Mesenchymal stem cell (in vitro differentiated cells and primary cell): ENCODE measurements at regions not wholly inside any gene's neighbourhood (a gene's known extent, or its start where the extent isn't known, plus 50 kb on each side); places are given as distances from the start of the nearest gene placed in this dataset.

Experiments used
- DNase-seq: peaks from one replicate; pipeline ENCODE4 v3.0.0-alpha.2; 2013
- H2AFZ ChIP-seq: one replicate; pipeline ENCODE4 v1.6.1; 2013; ENCODE audit warnings: low read depth, mild to moderate bottlenecking, control low read depth, inconsistent platforms, low read length, moderate library complexity
- H2AK5ac ChIP-seq: 2 replicates; pipeline ENCODE4 v1.6.1; 2013; ENCODE audit warnings: low read length, moderate library complexity, mild to moderate bottlenecking, inconsistent platforms; ENCODE audit not compliant: severe bottlenecking
- H2BK120ac ChIP-seq: one replicate; pipeline ENCODE4 v1.6.1; 2013; ENCODE audit warnings: low read depth, mild to moderate bottlenecking, inconsistent platforms, low read length, moderate library complexity
- H2BK12ac ChIP-seq, 2 experiments: one replicate each; pipeline ENCODE4 v1.6.1; 2013; ENCODE audit warnings: inconsistent platforms in 2 of 2, low read length in 2 of 2, mild to moderate bottlenecking in 2 of 2, moderate library complexity in 2 of 2, control low read depth in 1 of 2
- H2BK15ac ChIP-seq: one replicate; pipeline ENCODE4 v1.6.1; 2013; ENCODE audit warnings: mild to moderate bottlenecking, low read depth, inconsistent platforms; ENCODE audit not compliant: poor library complexity, severe bottlenecking
- H2BK5ac ChIP-seq: 2 replicates; pipeline ENCODE4 v1.6.1; 2013; ENCODE audit warnings: low read depth, mild to moderate bottlenecking, low read length, control low read depth, inconsistent platforms; ENCODE audit not compliant: poor library complexity, severe bottlenecking
- H3K14ac ChIP-seq, 2 experiments: one replicate each; pipeline ENCODE4 v1.6.1; 2013; ENCODE audit warnings: inconsistent platforms in 2 of 2, low read length in 2 of 2, control low read depth in 1 of 2, mild to moderate bottlenecking in 1 of 2, moderate library complexity in 1 of 2
- H3K18ac ChIP-seq, 2 experiments: one replicate each; pipeline ENCODE4 v1.6.1; 2013; ENCODE audit warnings: inconsistent platforms in 2 of 2, low read length in 2 of 2, control low read depth in 1 of 2, low read depth in 1 of 2, mild to moderate bottlenecking in 1 of 2
- H3K23ac ChIP-seq, 2 experiments: one replicate each; pipeline ENCODE4 v1.6.1; 2013; ENCODE audit warnings: inconsistent platforms in 2 of 2, low read length in 2 of 2, mild to moderate bottlenecking in 2 of 2, moderate library complexity in 2 of 2, control low read depth in 1 of 2
- H3K27ac ChIP-seq: 2 replicates; pipeline ENCODE4 v1.5.1; 2013; ENCODE audit warnings: mild to moderate bottlenecking, moderate library complexity, low read length, control low read depth, inconsistent platforms; ENCODE audit not compliant: poor library complexity, severe bottlenecking
- H3K27me3 ChIP-seq, 2 experiments: 2 replicates each; pipeline versions ENCODE4 v1.6.1 to v1.7.0; 2013; ENCODE audit warnings: low read length in 2 of 2, mild to moderate bottlenecking in 2 of 2, moderate library complexity in 2 of 2, control low read depth in 1 of 2, inconsistent platforms in 1 of 2; ENCODE audit not compliant: control insufficient read depth in 1 of 2, insufficient read depth in 1 of 2
- H3K36me3 ChIP-seq, 2 experiments: 2 replicates each; pipeline versions ENCODE4 v1.6.1 to v1.7.0; 2013; ENCODE audit warnings: low read length in 2 of 2, control low read depth in 1 of 2, inconsistent platforms in 1 of 2, low read depth in 1 of 2, mild to moderate bottlenecking in 1 of 2; ENCODE audit not compliant: insufficient read depth in 2 of 2, control insufficient read depth in 1 of 2
- H3K4ac ChIP-seq, 2 experiments: one replicate each; pipeline ENCODE4 v1.6.1; 2013; ENCODE audit warnings: inconsistent platforms in 2 of 2, low read length in 2 of 2, mild to moderate bottlenecking in 2 of 2, moderate library complexity in 2 of 2, control low read depth in 1 of 2, low read depth in 1 of 2
- H3K4me1 ChIP-seq: 2 replicates; pipeline ENCODE4 v1.6.1; 2013; ENCODE audit warnings: low read depth, low read length, control low read depth; ENCODE audit not compliant: control insufficient read depth, insufficient read depth
- H3K4me2 ChIP-seq: 2 replicates; pipeline ENCODE4 v1.6.1; 2013; ENCODE audit warnings: low read length, mild to moderate bottlenecking, inconsistent platforms; ENCODE audit not compliant: poor library complexity, severe bottlenecking
- H3K4me3 ChIP-seq, 2 experiments: 2 replicates each; pipeline versions ENCODE4 v1.5.1 to v1.7.0; 2013; ENCODE audit warnings: low read length in 2 of 2, mild to moderate bottlenecking in 2 of 2, control low read depth in 1 of 2, low read depth in 1 of 2; ENCODE audit not compliant: insufficient read depth in 1 of 2
- H3K79me1 ChIP-seq: replicated peaks from 2 replicates; pipeline ENCODE4 v1.6.1; 2013; ENCODE audit warnings: mild to moderate bottlenecking, control low read depth, low read length, inconsistent platforms; ENCODE audit not compliant: poor library complexity, severe bottlenecking
- H3K9ac ChIP-seq: 2 replicates; pipeline ENCODE4 v1.7.0; 2013; ENCODE audit warnings: mild to moderate bottlenecking, low read length, moderate library complexity
- H3K9me3 ChIP-seq: 2 replicates; pipeline ENCODE4 v1.7.0; 2013; ENCODE audit warnings: mild to moderate bottlenecking, low read length; ENCODE audit not compliant: control insufficient read depth
- H4K8ac ChIP-seq: one replicate; pipeline ENCODE4 v1.6.1; 2013; ENCODE audit warnings: inconsistent platforms, mild to moderate bottlenecking, low read length, moderate library complexity
- H4K91ac ChIP-seq: one replicate; pipeline ENCODE4 v1.6.1; 2013; ENCODE audit warnings: mild to moderate bottlenecking, low read length, inconsistent platforms
- WGBS: methylation state at CpG from one replicate; pipeline ENCODE4 v1.1.7; 2013; ENCODE audit warnings: mixed read lengths; 5-methylcytosine and 5-hydroxymethylcytosine counted together

DNA sequence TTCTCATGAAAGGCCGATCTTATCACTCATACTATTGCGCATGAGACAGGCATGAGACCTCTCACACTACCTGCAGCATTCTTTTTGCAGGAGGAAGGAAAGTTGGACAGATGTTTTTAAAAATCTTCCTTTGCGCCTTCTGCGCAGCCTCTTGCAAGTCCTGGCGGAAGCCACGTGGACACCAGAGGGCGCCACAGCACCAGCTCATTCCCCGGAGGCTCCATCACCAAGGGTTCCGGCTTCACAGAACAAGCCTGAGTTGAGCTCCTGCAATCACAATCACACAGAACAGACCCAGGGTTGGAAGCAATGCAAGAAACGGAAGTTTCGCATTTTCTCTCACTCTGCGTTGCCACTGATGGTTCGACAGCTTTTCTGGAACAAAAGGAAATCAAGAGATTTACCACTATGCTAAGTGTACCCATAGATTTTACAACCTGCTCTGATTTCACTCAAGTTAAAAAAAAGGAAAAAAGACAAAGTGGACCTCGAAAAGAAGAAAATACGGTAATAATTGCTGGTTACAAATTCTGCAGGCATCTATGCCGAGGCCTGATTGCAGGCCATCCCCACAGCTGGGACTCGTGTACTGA lies 304.7 kb upstream of the MSX2 start:
- H4K8ac ChIP-seq = no peak overlapping the region
- H2BK5ac ChIP-seq = no peak overlapping the region
- no peaks in the 10 kb centered on the region for H3K4me1 ChIP-seq
- DNase-seq = peak; percentile 83
- H2AFZ ChIP-seq = no peak overlapping the region
- no peak overlapping the region for H3K14ac ChIP-seq
- peaks cover 5 to 9% of the 10 kb centered on the region in 2 experiments for H3K27me3 ChIP-seq
- WGBS = 23% methylated on average over 16 of the region's 17 CpGs
- peak overlapping the region; percentile 77 for H3K9ac ChIP-seq
- no peak overlapping the region for H2BK15ac ChIP-seq
- H2AK5ac ChIP-seq = no peak overlapping the region
- no peaks in the 10 kb centered on the region for H3K36me3 ChIP-seq
- no peak overlapping the region for H3K4me2 ChIP-seq
- no peaks in the 10 kb centered on the region for H3K9me3 ChIP-seq
- H3K27ac ChIP-seq = no peak overlapping the region
- H2BK120ac ChIP-seq = no peak overlapping the region
- H3K79me1 ChIP-seq = no peaks in the 10 kb centered on the region
- H2BK12ac ChIP-seq = no peak overlapping the region
- H3K4me3 ChIP-seq = peak overlapping the region in 1 of 2 experiments; percentile 78
- no peak overlapping the region for H3K23ac ChIP-seq
- no peak overlapping the region for H3K4ac ChIP-seq
- H3K18ac ChIP-seq = no peak overlapping the region
- no peak overlapping the region for H4K91ac ChIP-seq

DNA sequence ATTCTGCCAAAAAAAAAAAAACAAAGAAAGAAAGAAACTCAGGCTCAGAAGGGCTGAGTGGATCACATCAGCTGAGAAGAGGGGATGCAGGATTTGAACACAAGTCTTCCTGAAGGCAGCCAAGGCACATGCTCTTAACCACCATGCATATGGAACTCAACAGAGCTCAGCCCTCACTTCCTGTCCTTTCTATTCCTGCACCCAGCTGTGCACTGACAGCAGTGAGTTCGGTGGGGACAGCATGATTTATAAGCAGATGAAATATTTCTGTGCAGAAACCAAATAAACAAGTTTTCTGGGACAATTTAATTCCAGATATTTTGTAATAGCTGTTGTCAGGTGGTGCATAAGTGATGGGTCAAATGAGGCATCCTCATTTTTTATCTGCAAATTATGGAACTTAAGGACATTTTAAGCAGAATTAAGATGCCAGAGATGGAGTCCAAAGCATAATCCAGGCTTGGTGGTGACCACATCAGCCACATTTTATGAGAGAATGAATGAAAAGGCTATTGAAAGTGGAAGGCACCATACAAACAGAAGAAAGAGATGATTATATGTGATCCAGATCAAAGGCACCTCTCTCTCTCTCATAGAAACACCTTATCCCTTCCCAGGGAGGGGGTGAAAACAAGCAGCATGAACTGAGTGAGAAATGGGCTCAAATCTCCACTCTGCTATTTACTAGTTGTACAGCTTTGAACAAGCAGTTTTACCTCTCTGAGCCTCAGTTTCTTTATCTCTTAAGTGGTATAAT lies 303.6 kb upstream of the MSX2 start:
- H2AFZ ChIP-seq = no peak overlapping the region
- WGBS = 20% methylated on average over 1 of the region's 1 CpG
- no peak for DNase-seq
- peaks cover 5 to 17% of the 10 kb centered on the region in 2 experiments for H3K27me3 ChIP-seq
- no peak overlapping the region for H2BK15ac ChIP-seq
- H2BK5ac ChIP-seq = no peak overlapping the region
- H3K36me3 ChIP-seq = no peaks in the 10 kb centered on the region
- no peaks in the 10 kb centered on the region for H3K9me3 ChIP-seq
- no peak overlapping the region for H3K4me3 ChIP-seq
- no peak overlapping the region for H2BK12ac ChIP-seq
- no peaks in the 10 kb centered on the region for H3K4me1 ChIP-seq
- H2BK120ac ChIP-seq = no peak overlapping the region
- H4K91ac ChIP-seq = no peak overlapping the region
- H2AK5ac ChIP-seq = no peak overlapping the region
- no peak overlapping the region for H3K23ac ChIP-seq
- no peak overlapping the region for H3K14ac ChIP-seq
- H3K79me1 ChIP-seq = no peaks in the 10 kb centered on the region
- no peak overlapping the region for H4K8ac ChIP-seq
- no peak overlapping the region for H3K4me2 ChIP-seq
- H3K9ac ChIP-seq = no peak overlapping the region
- H3K4ac ChIP-seq = no peak overlapping the region
- H3K18ac ChIP-seq = no peak overlapping the region
- H3K27ac ChIP-seq = no peak overlapping the region

DNA sequence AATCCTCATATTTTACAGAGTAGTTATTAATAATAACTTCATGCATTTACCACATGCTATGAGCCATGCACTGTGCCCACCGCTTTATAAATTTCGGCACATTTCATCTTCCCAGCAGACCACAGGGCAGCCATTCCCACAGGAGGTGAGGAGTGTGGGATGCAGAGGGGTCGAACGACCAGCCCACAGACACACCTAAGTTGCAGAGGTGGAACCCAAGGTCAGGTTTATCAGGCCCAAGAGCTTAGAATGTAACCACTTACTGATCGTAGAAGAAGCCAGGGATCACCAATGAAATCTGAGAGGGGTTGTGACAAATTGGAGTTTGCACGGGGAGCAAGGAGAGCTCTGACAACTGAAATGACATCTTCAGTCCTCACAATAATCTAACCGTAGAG lies 303.0 kb upstream of the MSX2 start:
- H3K4me3 ChIP-seq = no peak overlapping the region
- H3K79me1 ChIP-seq = no peaks in the 10 kb centered on the region
- no peak overlapping the region for H3K4me2 ChIP-seq
- WGBS = 67% methylated on average over 6 of the region's 7 CpGs
- H2BK15ac ChIP-seq = no peak overlapping the region
- H3K4ac ChIP-seq = no peak overlapping the region
- H3K9me3 ChIP-seq = no peaks in the 10 kb centered on the region
- H3K27ac ChIP-seq = no peak overlapping the region
- no peak overlapping the region for H2AK5ac ChIP-seq
- H2BK120ac ChIP-seq = no peak overlapping the region
- H2BK5ac ChIP-seq = no peak overlapping the region
- H3K14ac ChIP-seq = no peak overlapping the region
- H3K4me1 ChIP-seq = no peaks in the 10 kb centered on the region
- H3K18ac ChIP-seq = no peak overlapping the region
- no peak overlapping the region for H4K8ac ChIP-seq
- peaks cover 5 to 22% of the 10 kb centered on the region in 2 experiments for H3K27me3 ChIP-seq
- H2AFZ ChIP-seq = no peak overlapping the region
- no peaks in the 10 kb centered on the region for H3K36me3 ChIP-seq
- H4K91ac ChIP-seq = no peak overlapping the region
- no peak overlapping the region for H3K23ac ChIP-seq
- H3K9ac ChIP-seq = no peak overlapping the region
- no peak for DNase-seq
- no peak overlapping the region for H2BK12ac ChIP-seq

DNA sequence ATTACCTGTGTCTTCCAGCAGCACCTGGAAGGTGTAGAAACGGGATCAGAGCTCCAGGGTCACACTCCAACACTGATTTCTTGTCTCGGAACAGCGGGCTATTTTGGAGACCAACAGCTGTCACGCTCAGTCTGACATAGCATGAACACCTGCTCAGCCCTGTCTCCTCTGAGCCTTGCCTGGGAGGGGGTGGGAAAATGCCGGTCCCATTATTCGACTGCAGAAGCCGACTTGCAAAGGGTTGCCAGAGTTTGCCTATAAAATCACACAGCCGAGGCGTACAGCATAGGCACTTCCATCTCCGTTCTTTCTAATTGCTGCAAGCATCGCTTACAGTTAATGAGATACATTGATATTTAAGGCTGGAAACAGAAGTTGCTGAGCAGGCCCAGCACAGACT lies 300.8 kb upstream of the MSX2 start:
- no peak overlapping the region for H3K4ac ChIP-seq

More for the DNA sequence above, 300.8 kb upstream of the MSX2 start:
- H3K9me3 ChIP-seq = no peaks in the 10 kb centered on the region
- no peak overlapping the region for H4K8ac ChIP-seq
- H3K9ac ChIP-seq = no peak overlapping the region
- no peak for DNase-seq
- H2AK5ac ChIP-seq = no peak overlapping the region
- H3K23ac ChIP-seq = no peak overlapping the region
- no peak overlapping the region for H2BK12ac ChIP-seq
- peaks cover 1% of the 10 kb centered on the region for H3K4me1 ChIP-seq
- 88% methylated on average over 11 of the region's 11 CpGs for WGBS
- H2BK15ac ChIP-seq = no peak overlapping the region
- H3K79me1 ChIP-seq = no peaks in the 10 kb centered on the region
- no peak overlapping the region for H4K91ac ChIP-seq
- H3K27me3 ChIP-seq = peaks cover 5 to 28% of the 10 kb centered on the region in 2 experiments
- no peak overlapping the region for H3K4me2 ChIP-seq
- no peak overlapping the region for H3K4me3 ChIP-seq
- no peak overlapping the region for H2AFZ ChIP-seq
- no peak overlapping the region for H3K18ac ChIP-seq
- H3K36me3 ChIP-seq = no peaks in the 10 kb centered on the region
- no peak overlapping the region for H3K27ac ChIP-seq
- H2BK120ac ChIP-seq = no peak overlapping the region
- no peak overlapping the region for H2BK5ac ChIP-seq
- no peak overlapping the region for H3K14ac ChIP-seq
